ENCODE measurements at regions not wholly inside any gene's neighbourhood (a gene's known extent, or its start where the extent isn't known, plus 50 kb on each side); places are given as distances from the start of the nearest gene placed in this dataset.
"Not testable (repeated sequence)": the region's sequence is repeated elsewhere in the genome, so short reads cannot be mapped to it uniquely, and the experiment has no call there.

- Histone ChIP-seq H3K9ac (ENCODE audit: low read length) (no peak overlapping the region), H3K9me3 (ENCODE audit: low read length) (no peaks in the 10 kb centered on the region), H3K27ac (ENCODE audit: low read depth, low read length) (no peak overlapping the region), H3K4me3 (ENCODE audit: low read depth in 1 of 2, low read length in 2 of 2) (no peak overlapping the region), H3K4me1 (ENCODE audit: insufficient read depth, low read length) (no peaks in the 10 kb centered on the region), H3K36me3 (ENCODE audit: insufficient read depth, low read length) (no peaks in the 10 kb centered on the region), H3K27me3 (ENCODE audit: control insufficient read depth in 1 of 2, insufficient read depth in 2 of 2, low read length in 2 of 2) (no peaks in the 10 kb centered on the region)
Observed at GRCh38 chrX:5305452-5305851, 923.2 kb downstream of the NLGN4X start.

GRCh38 chrX:5295004-5295403 is 933.7 kb downstream of the NLGN4X start:
- H3K36me3 ChIP-seq (ENCODE audit: insufficient read depth, low read length), result no peaks in the 10 kb centered on the region
- H3K4me3 ChIP-seq (ENCODE audit: low read depth in 1 of 2, low read length in 2 of 2), result no peak overlapping the region
- H3K27me3 ChIP-seq (ENCODE audit: control insufficient read depth in 1 of 2, insufficient read depth in 2 of 2, low read length in 2 of 2), result no peaks in the 10 kb centered on the region
- no peak overlapping the region for H3K27ac ChIP-seq (ENCODE audit: low read depth, low read length)
- no peaks in the 10 kb centered on the region for H3K9me3 ChIP-seq (ENCODE audit: low read length)
- H3K4me1 ChIP-seq (ENCODE audit: insufficient read depth, low read length), result no peaks in the 10 kb centered on the region
- H3K9ac ChIP-seq (ENCODE audit: low read length), result no peak overlapping the region

- no peaks in the 10 kb centered on the region for H3K9me3 ChIP-seq (ENCODE audit: low read length)
- no peaks in the 10 kb centered on the region for H3K36me3 ChIP-seq (ENCODE audit: insufficient read depth, low read length)
- H3K27ac ChIP-seq (ENCODE audit: low read depth, low read length), result no peak overlapping the region
- no peak overlapping the region for H3K4me3 ChIP-seq (ENCODE audit: low read depth in 1 of 2, low read length in 2 of 2)
- no peak overlapping the region for H3K9ac ChIP-seq (ENCODE audit: low read length)
- no peaks in the 10 kb centered on the region for H3K27me3 ChIP-seq (ENCODE audit: control insufficient read depth in 1 of 2, insufficient read depth in 2 of 2, low read length in 2 of 2)
- no peaks in the 10 kb centered on the region for H3K4me1 ChIP-seq (ENCODE audit: insufficient read depth, low read length)
Observed at GRCh38 chrX:5290635-5291034, 938.0 kb downstream of the NLGN4X start.

DNA sequence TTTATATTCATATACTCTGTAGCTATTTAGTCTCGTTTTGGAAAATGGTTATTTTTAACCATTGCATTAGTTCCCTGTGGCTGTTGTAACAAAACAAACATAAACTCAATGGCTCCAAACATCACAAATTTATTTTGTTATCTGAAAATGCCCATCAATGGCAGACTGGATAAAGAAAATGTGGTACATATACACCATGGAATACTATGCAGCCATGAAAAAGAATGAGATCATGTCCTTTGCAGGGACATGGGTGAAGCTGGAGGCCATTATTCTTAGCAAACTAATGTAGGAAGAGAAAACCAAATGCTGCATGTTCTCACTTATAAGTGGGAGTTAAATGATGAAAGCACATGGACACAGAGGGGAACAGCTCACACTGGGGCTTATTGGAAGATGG is 938.7 kb downstream of the NLGN4X start:
- not testable (repeated sequence) for H3K9ac ChIP-seq (ENCODE audit: low read length); H3K27ac ChIP-seq (ENCODE audit: low read depth, low read length); H3K36me3 ChIP-seq (ENCODE audit: insufficient read depth, low read length); H3K4me1 ChIP-seq (ENCODE audit: insufficient read depth, low read length); H3K9me3 ChIP-seq (ENCODE audit: low read length); H3K4me3 ChIP-seq (ENCODE audit: low read depth in 1 of 2, low read length in 2 of 2); H3K27me3 ChIP-seq (ENCODE audit: control insufficient read depth in 1 of 2, insufficient read depth in 2 of 2, low read length in 2 of 2)

DNA sequence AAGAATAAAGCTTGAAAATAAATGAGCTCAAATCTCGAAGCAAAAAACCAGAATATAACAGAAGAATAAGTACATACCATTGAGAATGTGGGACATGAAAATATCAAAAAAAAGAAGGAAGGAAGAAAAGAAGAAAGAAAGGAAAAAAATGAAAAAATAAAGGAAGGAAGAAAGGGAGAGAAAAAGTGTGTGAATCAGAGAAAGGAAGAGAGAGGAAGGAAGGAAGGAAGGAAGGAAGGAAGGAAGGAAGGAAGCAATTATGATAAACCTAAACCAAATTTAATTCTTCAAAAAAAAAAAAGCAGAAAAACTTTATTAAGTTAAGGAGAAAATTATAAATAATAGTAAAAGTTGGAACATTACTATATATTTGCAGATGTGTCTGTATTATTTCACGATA is 949.8 kb downstream of the NLGN4X start:
- H3K9me3 ChIP-seq (ENCODE audit: low read length), result no peaks in the 10 kb centered on the region
- H3K9ac ChIP-seq (ENCODE audit: low read length), result no peak overlapping the region
- no peak overlapping the region for H3K4me3 ChIP-seq (ENCODE audit: low read depth in 1 of 2, low read length in 2 of 2)
- H3K27ac ChIP-seq (ENCODE audit: low read depth, low read length), result no peak overlapping the region
- no peaks in the 10 kb centered on the region for H3K27me3 ChIP-seq (ENCODE audit: control insufficient read depth in 1 of 2, insufficient read depth in 2 of 2, low read length in 2 of 2)
- H3K36me3 ChIP-seq (ENCODE audit: insufficient read depth, low read length), result no peaks in the 10 kb centered on the region
- H3K4me1 ChIP-seq (ENCODE audit: insufficient read depth, low read length), result no peaks in the 10 kb centered on the region

DNA sequence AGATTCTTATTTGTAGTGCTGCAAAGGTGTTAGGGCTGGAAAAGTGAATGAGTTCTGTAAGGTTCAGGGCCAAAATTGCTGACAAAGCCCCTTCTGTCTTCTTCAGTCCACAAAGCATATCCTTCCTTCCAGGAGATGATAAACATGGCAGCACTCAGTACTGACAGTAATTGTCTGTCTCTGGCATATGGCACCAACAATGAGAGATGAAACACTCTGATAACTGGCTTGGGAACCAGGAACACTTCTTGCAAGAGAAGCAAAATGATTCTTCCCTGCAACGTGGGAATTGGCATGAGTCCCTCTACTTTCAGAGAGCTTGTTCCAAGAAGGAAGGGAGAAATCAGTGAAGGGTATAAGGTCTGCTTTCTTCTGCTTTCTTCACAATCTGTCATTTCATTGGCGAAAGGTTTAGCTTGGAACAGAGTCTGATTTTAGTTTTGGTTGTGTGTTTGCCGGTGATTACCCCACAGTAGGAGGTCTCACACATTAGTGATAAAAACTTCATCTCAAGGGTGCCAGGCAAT is 963.3 kb downstream of the NLGN4X start:
- no peaks in the 10 kb centered on the region for H3K4me1 ChIP-seq (ENCODE audit: insufficient read depth, low read length)
- no peak overlapping the region for H3K27ac ChIP-seq (ENCODE audit: low read depth, low read length)
- H3K4me3 ChIP-seq (ENCODE audit: low read depth in 1 of 2, low read length in 2 of 2), result no peak overlapping the region
- H3K9me3 ChIP-seq (ENCODE audit: low read length), result no peaks in the 10 kb centered on the region
- H3K27me3 ChIP-seq (ENCODE audit: control insufficient read depth in 1 of 2, insufficient read depth in 2 of 2, low read length in 2 of 2), result no peaks in the 10 kb centered on the region
- no peaks in the 10 kb centered on the region for H3K36me3 ChIP-seq (ENCODE audit: insufficient read depth, low read length)
- no peak overlapping the region for H3K9ac ChIP-seq (ENCODE audit: low read length)

GRCh38 chrX:5250106-5250505 is 978.6 kb downstream of the NLGN4X start:
- Histone ChIP-seq H3K9me3 (ENCODE audit: low read length) (no peaks in the 10 kb centered on the region), H3K4me1 (ENCODE audit: insufficient read depth, low read length) (no peaks in the 10 kb centered on the region), H3K9ac (ENCODE audit: low read length) (no peak overlapping the region), H3K36me3 (ENCODE audit: insufficient read depth, low read length) (no peaks in the 10 kb centered on the region), H3K27ac (ENCODE audit: low read depth, low read length) (no peak overlapping the region), H3K27me3 (ENCODE audit: control insufficient read depth in 1 of 2, insufficient read depth in 2 of 2, low read length in 2 of 2) (no peaks in the 10 kb centered on the region), H3K4me3 (ENCODE audit: low read depth in 1 of 2, low read length in 2 of 2) (no peak overlapping the region)

DNA sequence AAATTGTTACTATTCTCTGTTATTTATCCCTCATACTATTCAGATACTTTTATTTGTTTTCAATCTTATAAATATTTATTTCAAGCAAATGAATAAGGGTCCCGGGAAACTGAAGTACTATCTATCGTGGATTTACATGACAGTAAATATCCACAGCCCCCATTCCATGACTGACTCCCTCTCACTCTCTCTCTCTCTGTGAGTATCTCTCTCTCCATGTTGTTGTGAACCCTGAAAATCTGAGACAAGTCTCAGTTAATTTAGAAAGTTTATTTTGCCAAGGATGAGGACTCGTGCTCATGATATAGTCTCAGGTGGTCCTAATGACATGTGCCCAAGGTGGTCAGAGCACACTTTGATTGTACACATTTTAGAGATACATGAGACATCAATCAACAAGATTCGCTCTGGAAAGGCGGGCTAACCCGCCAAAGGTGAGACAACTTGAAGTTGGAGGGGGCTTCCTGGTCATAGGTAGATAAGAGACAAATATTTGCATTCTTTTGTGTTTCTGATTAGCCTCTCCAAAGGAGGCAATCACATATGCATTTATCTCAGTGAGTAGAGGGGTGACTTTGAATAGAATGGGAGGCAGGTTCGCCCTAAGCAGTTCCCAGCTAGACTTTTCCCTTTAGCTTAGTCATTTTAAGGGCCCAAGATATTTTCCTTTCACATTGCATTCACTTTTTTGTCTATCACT is 986.4 kb downstream of the NLGN4X start:
- Histone ChIP-seq H3K9me3 (ENCODE audit: low read length) (no peaks in the 10 kb centered on the region), H3K9ac (ENCODE audit: low read length) (no peak overlapping the region), H3K36me3 (ENCODE audit: insufficient read depth, low read length) (no peaks in the 10 kb centered on the region), H3K4me3 (ENCODE audit: low read depth in 1 of 2, low read length in 2 of 2) (no peak overlapping the region), H3K4me1 (ENCODE audit: insufficient read depth, low read length) (no peaks in the 10 kb centered on the region), H3K27me3 (ENCODE audit: control insufficient read depth in 1 of 2, insufficient read depth in 2 of 2, low read length in 2 of 2) (no peaks in the 10 kb centered on the region), H3K27ac (ENCODE audit: low read depth, low read length) (no peak overlapping the region)

DNA sequence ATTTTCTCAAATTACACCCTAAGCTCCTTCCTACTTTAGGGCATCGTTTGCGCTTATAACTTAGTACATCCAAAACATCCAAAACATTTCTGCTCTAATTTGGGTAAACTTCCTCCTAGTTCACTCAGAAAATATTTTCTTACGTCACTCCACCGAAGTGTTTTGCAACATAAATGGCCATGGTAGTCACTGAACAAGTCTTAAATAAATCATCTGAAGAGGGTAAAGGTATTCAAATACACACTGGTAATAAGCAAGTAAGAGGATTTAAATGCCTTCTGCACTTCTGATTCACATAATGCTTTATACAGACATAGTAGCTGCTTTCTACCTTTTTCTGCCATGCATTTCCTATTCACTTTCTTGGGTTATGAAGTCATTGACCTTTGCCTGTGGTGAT is 991.9 kb downstream of the NLGN4X start:
- no peaks in the 10 kb centered on the region for H3K27me3 ChIP-seq (ENCODE audit: control insufficient read depth in 1 of 2, insufficient read depth in 2 of 2, low read length in 2 of 2)

DNA sequence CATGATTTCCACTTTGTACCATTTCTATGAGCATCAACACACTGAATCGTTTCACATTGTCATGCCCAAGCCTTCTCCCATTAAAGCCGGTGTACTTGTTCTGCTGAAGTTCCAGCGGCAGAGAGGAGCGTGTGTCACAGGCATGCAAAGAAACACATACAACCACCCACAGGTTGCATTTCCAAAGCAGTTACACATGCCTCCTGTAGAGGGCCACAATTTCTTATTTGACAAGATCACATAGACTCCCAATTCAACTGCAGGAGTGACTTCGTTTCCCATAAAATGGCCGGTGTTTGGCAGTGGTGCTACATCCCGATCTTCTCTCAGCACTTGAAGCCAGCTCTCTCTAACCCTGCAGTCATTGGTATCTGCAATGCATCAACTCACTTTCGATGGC is 992.6 kb downstream of the NLGN4X start:
- no peak overlapping the region for H3K27ac ChIP-seq (ENCODE audit: low read depth, low read length)
- no peaks in the 10 kb centered on the region for H3K27me3 ChIP-seq (ENCODE audit: control insufficient read depth in 1 of 2, insufficient read depth in 2 of 2, low read length in 2 of 2)
- H3K4me1 ChIP-seq (ENCODE audit: insufficient read depth, low read length), result no peaks in the 10 kb centered on the region
- H3K36me3 ChIP-seq (ENCODE audit: insufficient read depth, low read length), result no peaks in the 10 kb centered on the region
- H3K9ac ChIP-seq (ENCODE audit: low read length), result no peak overlapping the region
- no peak overlapping the region for H3K4me3 ChIP-seq (ENCODE audit: low read depth in 1 of 2, low read length in 2 of 2)
- no peaks in the 10 kb centered on the region for H3K9me3 ChIP-seq (ENCODE audit: low read length)

More for the DNA sequence above, 991.9 kb downstream of the NLGN4X start:
- Histone ChIP-seq H3K4me1 (ENCODE audit: insufficient read depth, low read length) (no peaks in the 10 kb centered on the region), H3K27ac (ENCODE audit: low read depth, low read length) (no peak overlapping the region), H3K36me3 (ENCODE audit: insufficient read depth, low read length) (no peaks in the 10 kb centered on the region), H3K9ac (ENCODE audit: low read length) (no peak overlapping the region), H3K4me3 (ENCODE audit: low read depth in 1 of 2, low read length in 2 of 2) (no peak overlapping the region), H3K9me3 (ENCODE audit: low read length) (no peaks in the 10 kb centered on the region)

- Histone ChIP-seq H3K27ac (ENCODE audit: low read depth, low read length) (no peak overlapping the region), H3K27me3 (ENCODE audit: control insufficient read depth in 1 of 2, insufficient read depth in 2 of 2, low read length in 2 of 2) (no peaks in the 10 kb centered on the region), H3K4me3 (ENCODE audit: low read depth in 1 of 2, low read length in 2 of 2) (no peak overlapping the region), H3K9me3 (ENCODE audit: low read length) (no peaks in the 10 kb centered on the region), H3K9ac (ENCODE audit: low read length) (no peak overlapping the region), H3K4me1 (ENCODE audit: insufficient read depth, low read length) (no peaks in the 10 kb centered on the region), H3K36me3 (ENCODE audit: insufficient read depth, low read length) (no peaks in the 10 kb centered on the region)
Observed at GRCh38 chrX:5233830-5234229, 994.8 kb downstream of the NLGN4X start.

GRCh38 chrX:5220421-5220820 is 1008.2 kb downstream of the NLGN4X start:
- H3K27me3 ChIP-seq (ENCODE audit: control insufficient read depth in 1 of 2, insufficient read depth in 2 of 2, low read length in 2 of 2), result no peaks in the 10 kb centered on the region
- H3K36me3 ChIP-seq (ENCODE audit: insufficient read depth, low read length), result no peaks in the 10 kb centered on the region
- no peak overlapping the region for H3K4me3 ChIP-seq (ENCODE audit: low read depth in 1 of 2, low read length in 2 of 2)
- no peaks in the 10 kb centered on the region for H3K4me1 ChIP-seq (ENCODE audit: insufficient read depth, low read length)
- H3K9me3 ChIP-seq (ENCODE audit: low read length), result no peaks in the 10 kb centered on the region
- no peak overlapping the region for H3K9ac ChIP-seq (ENCODE audit: low read length)
- H3K27ac ChIP-seq (ENCODE audit: low read depth, low read length), result no peak overlapping the region
